ENCODE measurements at regions not wholly inside any gene's neighbourhood (a gene's known extent, or its start where the extent isn't known, plus 50 kb on each side); places are given as distances from the start of the nearest gene placed in this dataset.

DNA sequence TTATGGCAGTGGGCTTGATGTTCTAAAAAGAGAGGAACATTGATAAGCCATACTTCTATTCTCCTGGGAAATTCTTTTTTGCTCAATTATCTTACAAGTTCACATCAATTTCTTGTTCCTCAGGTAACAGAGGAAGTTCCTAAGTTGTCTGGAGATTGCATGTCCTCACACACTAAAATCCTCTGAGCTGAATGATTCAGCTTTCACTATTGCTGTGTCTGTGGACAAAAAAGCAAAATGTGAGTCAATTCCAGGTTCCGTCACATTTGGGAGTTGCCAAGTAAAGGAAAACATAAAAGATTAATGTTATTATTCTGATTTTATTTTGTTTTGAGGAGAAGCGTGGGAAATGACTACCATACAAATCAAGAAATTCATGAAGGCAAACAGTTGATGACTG lies 316.7 kb downstream of the CHRM3 start:
- H2AFZ ChIP-seq (ENCODE audit: insufficient read depth, low read depth, low read length, poor library complexity, severe bottlenecking), result no peak overlapping the region
- no peaks in the 10 kb centered on the region for H3K4me1 Mint-ChIP-seq
- no peak overlapping the region for H3K9ac ChIP-seq (ENCODE audit: insufficient read depth, low read length, poor library complexity, severe bottlenecking)
- no peak for TF ChIP-seq CTCF (IDR thresholded peaks at IDR 0.05)
- DNase-seq, result no peak
- peaks cover 0 to 1% (median 1%) of the 10 kb centered on the region in 3 donors for H3K27me3 Mint-ChIP-seq (ENCODE audit: low read depth in 3 of 3)
- H3K27ac Mint-ChIP-seq, result no peak overlapping the region
- H3K27ac ChIP-seq (ENCODE audit: low read depth in 1 of 2, low read length in 2 of 2), result no peak overlapping the region
- no peak overlapping the region for H3K4me3 Mint-ChIP-seq
- H4K20me1 ChIP-seq (ENCODE audit: insufficient read depth, low read length), result no peaks in the 10 kb centered on the region
- H3K4me3 ChIP-seq (replicated peaks in 1 of 3; ENCODE audit: low read depth in 2 of 3, low read length in 3 of 3), result no peak overlapping the region
- H3K27me3 ChIP-seq (ENCODE audit: control insufficient read depth in 2 of 2, insufficient read depth in 2 of 2, low read length in 2 of 2), result no peaks in the 10 kb centered on the region
- no CpG with 5 or more reads among the region's 2 CpGs for WGBS (ENCODE audit: insufficient coverage)
- H3K79me2 ChIP-seq (ENCODE audit: insufficient read depth, low read length), result no peaks in the 10 kb centered on the region
- peaks cover 0 to 3% (median 0%) of the 10 kb centered on the region in 7 donors for H3K9me3 Mint-ChIP-seq
- H3K36me3 Mint-ChIP-seq, result no peaks in the 10 kb centered on the region
- H3K9me3 ChIP-seq (replicated peaks in 1 of 2; ENCODE audit: control insufficient read depth in 1 of 2, insufficient read depth in 1 of 2, low read length in 2 of 2), result no peaks in the 10 kb centered on the region
- H3K4me1 ChIP-seq (ENCODE audit: control insufficient read depth in 1 of 2, insufficient read depth in 2 of 2, low read length in 2 of 2), result no peaks in the 10 kb centered on the region
- H3K4me2 ChIP-seq (replicated peaks; ENCODE audit: extremely low read depth, low read length, poor library complexity, severe bottlenecking), result no peak overlapping the region
- H3K36me3 ChIP-seq (replicated peaks in 1 of 2; ENCODE audit: control insufficient read depth in 1 of 2, insufficient read depth in 2 of 2, low read length in 2 of 2), result no peaks in the 10 kb centered on the region
- intact Hi-C loops (cut with micrococcal nuclease), result no loop called here

- Histone ChIP-seq H3K4me3 (replicated peaks in 1 of 3; ENCODE audit: low read depth in 2 of 3, low read length in 3 of 3) (no peak overlapping the region), H3K9ac (ENCODE audit: insufficient read depth, low read length, poor library complexity, severe bottlenecking) (no peak overlapping the region), H3K79me2 (ENCODE audit: insufficient read depth, low read length) (no peaks in the 10 kb centered on the region), H3K9me3 (replicated peaks in 1 of 2; ENCODE audit: control insufficient read depth in 1 of 2, insufficient read depth in 1 of 2, low read length in 2 of 2) (no peaks in the 10 kb centered on the region), H2AFZ (ENCODE audit: insufficient read depth, low read depth, low read length, poor library complexity, severe bottlenecking) (no peak overlapping the region), H3K27me3 (ENCODE audit: control insufficient read depth in 2 of 2, insufficient read depth in 2 of 2, low read length in 2 of 2) (no peaks in the 10 kb centered on the region), H3K4me2 (replicated peaks; ENCODE audit: extremely low read depth, low read length, poor library complexity, severe bottlenecking) (no peak overlapping the region), H3K36me3 (replicated peaks in 1 of 2; ENCODE audit: control insufficient read depth in 1 of 2, insufficient read depth in 2 of 2, low read length in 2 of 2) (no peaks in the 10 kb centered on the region), H4K20me1 (ENCODE audit: insufficient read depth, low read length) (no peaks in the 10 kb centered on the region), H3K27ac (ENCODE audit: low read depth in 1 of 2, low read length in 2 of 2) (no peak overlapping the region), H3K4me1 (ENCODE audit: control insufficient read depth in 1 of 2, insufficient read depth in 2 of 2, low read length in 2 of 2) (no peaks in the 10 kb centered on the region)
- Mint-ChIP-seq H3K9me3 (peaks cover 0 to 7% (median 1%) of the 10 kb centered on the region in 7 donors), H3K27me3 (ENCODE audit: low read depth in 3 of 3) (peaks cover 0 to 1% (median 1%) of the 10 kb centered on the region in 3 donors), H3K4me1 (no peaks in the 10 kb centered on the region), H3K4me3 (no peak overlapping the region), H3K36me3 (no peaks in the 10 kb centered on the region), H3K27ac (no peak overlapping the region)
- WGBS (ENCODE audit: insufficient coverage), result 96% methylated on average over 5 of the region's 5 CpGs
- DNase-seq, result no peak
- intact Hi-C loops (cut with micrococcal nuclease), result no loop called here
- no peak for TF ChIP-seq CTCF (IDR thresholded peaks at IDR 0.05)
These were observed 320.0 kb downstream of the CHRM3 start for GRCh38 chr1:239706245-239706892.

Measured in CD14-positive monocyte (primary cell).